Transverse colon (tissue), 4 donors: ENCODE measurements at regions not wholly inside any gene's neighbourhood (a gene's known extent, or its start where the extent isn't known, plus 50 kb on each side); places are given as distances from the start of the nearest gene placed in this dataset.

Source experiments
- DNase-seq: peaks from one replicate; pipeline ENCODE4 v3.0.0-alpha.2; 2019
- H3K27ac ChIP-seq, 4 donors: fragments of 200-600 bp; sonication (generic); 2 replicates each; pipeline ENCODE4 v1.5.1; 2016 to 2018; ENCODE audit warnings: inconsistent platforms in 4 of 4
- H3K27me3 ChIP-seq: fragments of 200-600 bp; sonication (generic); 2 replicates; pipeline ENCODE4 v1.5.1; 2017; ENCODE audit warnings: inconsistent platforms
- H3K36me3 ChIP-seq, 4 donors: fragments of 200-600 bp; sonication (generic); 2 replicates each; pipeline ENCODE4 v1.5.1; 2017 to 2019; ENCODE audit warnings: inconsistent platforms in 4 of 4
- H3K4me1 ChIP-seq, 4 donors: fragments of 200-600 bp; sonication (generic); 2 replicates each; pipeline ENCODE4 v1.5.1; 2017 to 2020; ENCODE audit warnings: inconsistent platforms in 4 of 4
- H3K4me3 ChIP-seq, 4 donors: fragments of 200-600 bp; sonication (generic); 1 replicate in 1 of 4; 2 replicates in 3 of 4; pipeline versions ENCODE4 v1.5.1 to v1.6.1; 2017 to 2019; ENCODE audit warnings: inconsistent platforms in 4 of 4
- H3K9me3 ChIP-seq, 2 donors: fragments of 200-600 bp; sonication (generic); 2 replicates each; pipeline ENCODE4 v1.5.1; 2017 to 2019; ENCODE audit warnings: inconsistent platforms in 2 of 2
- CTCF ChIP-seq, 5 experiments: fragments of 200-600 bp in 3 of 5; fragments of 450-650 bp in 2 of 5; sonication (generic) in 3 of 5; IDR thresholded peaks; 1 replicate in 2 of 5; 2 replicates in 3 of 5; pipeline ENCODE4 v1.5.1; 2016 to 2017; ENCODE audit warnings: antibody characterized with exemption in 5 of 5, inconsistent platforms in 3 of 5, mild to moderate bottlenecking in 2 of 5, moderate library complexity in 1 of 5
- EP300 ChIP-seq: sonication (generic); formaldehyde crosslinking; IDR thresholded peaks from one replicate; pipeline ENCODE4 v1.6.1; 2017; ENCODE audit warnings: antibody characterized with exemption, low read depth
- POLR2A ChIP-seq: fragments of 450-650 bp; IDR thresholded peaks from one replicate; pipeline ENCODE4 v1.6.1; 2016; ENCODE audit warnings: antibody characterized with exemption, mild to moderate bottlenecking, moderate library complexity
- POLR2AphosphoS5 ChIP-seq, 3 donors: sonication (generic); formaldehyde crosslinking; IDR thresholded peaks; one replicate each; pipeline ENCODE4 v1.6.1; 2016; ENCODE audit warnings: antibody characterized with exemption in 3 of 3
- WGBS, 2 donors: methylation state at CpG; one replicate each; pipeline ENCODE4 v1.1.5; 2018; ENCODE audit warnings: low coverage in 1 of 2; 5-methylcytosine and 5-hydroxymethylcytosine counted together
- in situ Hi-C, 4 donors: fragments of 200-750 bp; cut with MboI; loops; one replicate each; pipeline versions ENCODE4 v1.15.0 to v1.15.1; 2017; ENCODE audit warnings: low sequenced_read_pairs in 3 of 4, low pct_ligation_motif_present in 1 of 4, low pct_unique_long_range_greater_than_20kb in 1 of 4
- intact Hi-C: fragments of 100-400 bp; cut with DNase I; formaldehyde crosslinking; loops from one replicate; pipeline ENCODE4 v1.15.1; 2023; ENCODE audit warnings: low total_unique reads

GRCh38 chr1:94707321-94708298 is 112.5 kb upstream of the SLC44A3 start:
- no peak overlapping the region for H3K4me3 ChIP-seq
- H3K27me3 ChIP-seq, result no peaks in the 10 kb centered on the region
- H3K36me3 ChIP-seq, result no peaks in the 10 kb centered on the region
- no peaks in the 10 kb centered on the region for H3K9me3 ChIP-seq
- TF ChIP-seq EP300, result no peak
- no peak for TF ChIP-seq POLR2A
- TF ChIP-seq CTCF (IDR thresholded peaks at IDR 0.05), result no peak
- TF ChIP-seq POLR2AphosphoS5 (IDR thresholded peaks at IDR 0.05), result no peak
- DNase-seq, result no peak
- WGBS, 2 donors, result 62 to 68% methylated on average over 5 to 13 of the region's 13 CpGs
- no peak overlapping the region for H3K27ac ChIP-seq
- peaks cover 0 to 5% (median 0%) of the 10 kb centered on the region in 4 donors for H3K4me1 ChIP-seq
- in situ Hi-C loops (no loop called here), intact Hi-C loops (no loop called here)

DNA sequence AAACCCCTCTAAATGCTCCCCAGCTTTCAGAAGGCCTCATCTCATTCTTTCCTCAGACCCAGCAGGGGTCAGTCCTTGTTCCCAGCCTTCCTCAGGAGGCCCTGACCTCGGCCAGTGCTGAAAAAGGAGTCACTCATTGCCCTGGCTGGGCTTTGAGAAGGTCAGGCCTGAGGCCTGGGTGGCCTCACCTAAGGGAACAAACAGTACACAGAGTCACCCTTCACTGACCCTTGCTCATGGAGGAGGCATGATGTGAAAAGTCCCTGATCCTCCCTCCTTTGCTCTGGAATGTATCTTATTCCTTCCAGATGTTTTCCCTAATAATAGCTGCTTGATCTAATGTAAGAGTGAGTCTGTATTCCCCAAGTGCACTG is 117.7 kb upstream of the SLC44A3 start:
- in situ Hi-C loops (no loop called here), intact Hi-C loops (no loop called here)
- WGBS, 2 donors, result 40% methylated on average over 1 of the region's 1 CpG; no CpG with 5 or more reads in 1 of the 2 donors
- no peak overlapping the region for H3K4me3 ChIP-seq
- H3K27me3 ChIP-seq, result no peaks in the 10 kb centered on the region
- DNase-seq, result no peak
- no peaks in the 10 kb centered on the region for H3K9me3 ChIP-seq
- no peaks in the 10 kb centered on the region for H3K36me3 ChIP-seq
- H3K4me1 ChIP-seq, result peaks cover 0 to 12% (median 3%) of the 10 kb centered on the region in 4 donors
- no peak for TF ChIP-seq EP300
- TF ChIP-seq POLR2AphosphoS5 (IDR thresholded peaks at IDR 0.05), result peak in 1 of 3 donors; percentile 17
- no peak for TF ChIP-seq POLR2A
- peak overlapping the region in 3 of 4 donors; percentile 27 to 44 (median 44) for H3K27ac ChIP-seq

- no peaks in the 10 kb centered on the region for H3K9me3 ChIP-seq
- H3K27ac ChIP-seq, result peak overlapping the region in 3 of 4 donors; percentile 27 to 44 (median 44)
- DNase-seq, result no peak
- H3K4me1 ChIP-seq, result peaks cover 0 to 9% (median 3%) of the 10 kb centered on the region in 4 donors
- H3K27me3 ChIP-seq, result no peaks in the 10 kb centered on the region
- in situ Hi-C loops (no loop called here), intact Hi-C loops (no loop called here)
- WGBS, 2 donors, result 35 to 81% methylated on average over 2 of the region's 2 CpGs
- no peak for TF ChIP-seq POLR2A
- no peak for TF ChIP-seq CTCF (IDR thresholded peaks at IDR 0.05)
- no peak for TF ChIP-seq EP300
- no peak for TF ChIP-seq POLR2AphosphoS5 (IDR thresholded peaks at IDR 0.05)
- H3K36me3 ChIP-seq, result no peaks in the 10 kb centered on the region
- no peak overlapping the region for H3K4me3 ChIP-seq
These were observed 118.2 kb upstream of the SLC44A3 start for GRCh38 chr1:94701796-94702441.

- no peaks in the 10 kb centered on the region for H3K9me3 ChIP-seq
- TF ChIP-seq CTCF (IDR thresholded peaks at IDR 0.05) (no peak), EP300 (no peak), POLR2AphosphoS5 (IDR thresholded peaks at IDR 0.05) (no peak), POLR2A (no peak)
- H3K4me1 ChIP-seq, result peaks cover 0 to 9% (median 3%) of the 10 kb centered on the region in 4 donors
- in situ Hi-C loops, result no loop called here
- no peak for DNase-seq
- 45 to 92% methylated on average over 2 to 3 of the region's 3 CpGs for WGBS, 2 donors
- intact Hi-C loops, result no loop called here
- H3K4me3 ChIP-seq, result no peak overlapping the region
- no peaks in the 10 kb centered on the region for H3K27me3 ChIP-seq
- H3K27ac ChIP-seq, result no peak overlapping the region
- no peaks in the 10 kb centered on the region for H3K36me3 ChIP-seq
These were observed 121.2 kb upstream of the SLC44A3 start for GRCh38 chr1:94698759-94699502.
